ENCODE measurements at regions not wholly inside any gene's neighbourhood (a gene's known extent, or its start where the extent isn't known, plus 50 kb on each side); places are given as distances from the start of the nearest gene placed in this dataset.

DNA sequence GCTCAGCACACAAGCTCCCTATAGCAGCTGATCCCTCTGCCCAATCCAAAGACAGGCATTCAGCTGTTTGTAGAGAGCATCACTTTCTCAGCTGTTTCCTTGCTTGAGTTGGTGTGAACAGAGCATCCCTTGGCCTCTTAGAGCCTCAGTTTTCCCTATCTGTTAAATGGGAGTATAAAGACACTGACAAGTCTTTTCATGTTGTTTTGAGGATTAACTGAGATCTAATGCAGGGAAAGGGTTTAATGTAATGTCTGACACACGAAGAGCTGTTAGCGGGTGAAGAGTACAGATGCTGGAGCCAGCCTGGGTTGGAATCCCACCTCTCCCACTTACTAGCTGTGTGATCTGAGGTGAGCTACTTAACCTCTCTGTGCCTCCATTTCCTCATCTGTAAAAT, 149.5 kb downstream of the PHETA1 start:
- TF ChIP-seq EGR1 (IDR thresholded peaks at IDR 0.05) (no peak), TCF12 (IDR thresholded peaks at IDR 0.05; ENCODE audit: low read depth) (no peak), CEBPB (IDR thresholded peaks at IDR 0.05) (no peak), FOXM1 (IDR thresholded peaks at IDR 0.05; ENCODE audit: borderline replicate concordance, low read depth) (no peak), TAF1 (IDR thresholded peaks at IDR 0.05; ENCODE audit: low read depth) (no peak), EP300 (IDR thresholded peaks at IDR 0.05; ENCODE audit: borderline replicate concordance) (no peak), RAD21 (IDR thresholded peaks at IDR 0.05; ENCODE audit: low read depth) (no peak), YY1 (IDR thresholded peaks at IDR 0.05; ENCODE audit: low read depth) (no peak), NFIC (IDR thresholded peaks at IDR 0.05) (no peak), CREB1 (IDR thresholded peaks at IDR 0.05; ENCODE audit: low read depth) (no peak), TEAD4 (IDR thresholded peaks at IDR 0.05) (no peak), ZBTB7A (IDR thresholded peaks at IDR 0.05; ENCODE audit: low read depth) (no peak)
- TF ChIP-seq, protein P1, sequence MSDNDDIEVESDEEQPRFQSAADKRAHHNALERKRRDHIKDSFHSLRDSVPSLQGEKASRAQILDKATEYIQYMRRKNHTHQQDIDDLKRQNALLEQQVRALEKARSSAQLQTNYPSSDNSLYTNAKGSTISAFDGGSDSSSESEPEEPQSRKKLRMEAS (IDR thresholded peaks at IDR 0.05), result no peak
- TF ChIP-seq, protein P2, sequence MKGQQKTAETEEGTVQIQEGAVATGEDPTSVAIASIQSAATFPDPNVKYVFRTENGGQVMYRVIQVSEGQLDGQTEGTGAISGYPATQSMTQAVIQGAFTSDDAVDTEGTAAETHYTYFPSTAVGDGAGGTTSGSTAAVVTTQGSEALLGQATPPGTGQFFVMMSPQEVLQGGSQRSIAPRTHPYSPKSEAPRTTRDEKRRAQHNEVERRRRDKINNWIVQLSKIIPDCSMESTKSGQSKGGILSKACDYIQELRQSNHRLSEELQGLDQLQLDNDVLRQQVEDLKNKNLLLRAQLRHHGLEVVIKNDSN (IDR thresholded peaks at IDR 0.05), result no peak
- TF ChIP-seq, protein P3, sequence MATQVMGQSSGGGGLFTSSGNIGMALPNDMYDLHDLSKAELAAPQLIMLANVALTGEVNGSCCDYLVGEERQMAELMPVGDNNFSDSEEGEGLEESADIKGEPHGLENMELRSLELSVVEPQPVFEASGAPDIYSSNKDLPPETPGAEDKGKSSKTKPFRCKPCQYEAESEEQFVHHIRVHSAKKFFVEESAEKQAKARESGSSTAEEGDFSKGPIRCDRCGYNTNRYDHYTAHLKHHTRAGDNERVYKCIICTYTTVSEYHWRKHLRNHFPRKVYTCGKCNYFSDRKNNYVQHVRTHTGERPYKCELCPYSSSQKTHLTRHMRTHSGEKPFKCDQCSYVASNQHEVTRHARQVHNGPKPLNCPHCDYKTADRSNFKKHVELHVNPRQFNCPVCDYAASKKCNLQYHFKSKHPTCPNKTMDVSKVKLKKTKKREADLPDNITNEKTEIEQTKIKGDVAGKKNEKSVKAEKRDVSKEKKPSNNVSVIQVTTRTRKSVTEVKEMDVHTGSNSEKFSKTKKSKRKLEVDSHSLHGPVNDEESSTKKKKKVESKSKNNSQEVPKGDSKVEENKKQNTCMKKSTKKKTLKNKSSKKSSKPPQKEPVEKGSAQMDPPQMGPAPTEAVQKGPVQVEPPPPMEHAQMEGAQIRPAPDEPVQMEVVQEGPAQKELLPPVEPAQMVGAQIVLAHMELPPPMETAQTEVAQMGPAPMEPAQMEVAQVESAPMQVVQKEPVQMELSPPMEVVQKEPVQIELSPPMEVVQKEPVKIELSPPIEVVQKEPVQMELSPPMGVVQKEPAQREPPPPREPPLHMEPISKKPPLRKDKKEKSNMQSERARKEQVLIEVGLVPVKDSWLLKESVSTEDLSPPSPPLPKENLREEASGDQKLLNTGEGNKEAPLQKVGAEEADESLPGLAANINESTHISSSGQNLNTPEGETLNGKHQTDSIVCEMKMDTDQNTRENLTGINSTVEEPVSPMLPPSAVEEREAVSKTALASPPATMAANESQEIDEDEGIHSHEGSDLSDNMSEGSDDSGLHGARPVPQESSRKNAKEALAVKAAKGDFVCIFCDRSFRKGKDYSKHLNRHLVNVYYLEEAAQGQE (IDR thresholded peaks at IDR 0.05; ENCODE audit: low read depth), result no peak

DNA sequence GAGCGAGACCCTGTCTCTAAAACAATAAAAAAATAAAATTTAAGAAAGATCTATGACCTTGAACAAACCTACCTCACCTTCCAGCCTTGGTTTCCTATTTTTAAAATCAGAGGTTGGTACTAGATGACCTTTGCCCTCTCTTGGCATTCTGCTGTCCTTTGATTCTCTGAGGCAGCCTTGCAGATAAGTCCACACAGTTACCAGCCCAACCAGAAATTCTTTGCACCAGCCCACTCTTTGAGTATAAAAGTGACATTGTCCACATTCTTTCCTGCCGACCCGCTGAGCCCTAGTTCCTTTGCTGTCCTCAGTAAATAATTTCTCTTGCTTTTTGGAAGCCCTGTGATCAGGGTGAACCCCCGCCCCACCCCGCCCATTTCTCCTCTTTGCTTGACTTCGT, 150.4 kb downstream of the PHETA1 start:
- no peak for TF ChIP-seq NFIC (IDR thresholded peaks at IDR 0.05)
- TF ChIP-seq CREB1 (IDR thresholded peaks at IDR 0.05; ENCODE audit: low read depth), result no peak
- TF ChIP-seq, protein P3 (IDR thresholded peaks at IDR 0.05; ENCODE audit: low read depth), result no peak
- TF ChIP-seq, protein P1 (IDR thresholded peaks at IDR 0.05), result no peak
- TF ChIP-seq FOXM1 (IDR thresholded peaks at IDR 0.05; ENCODE audit: borderline replicate concordance, low read depth), result no peak
- no peak for TF ChIP-seq CEBPB (IDR thresholded peaks at IDR 0.05)
- TF ChIP-seq TCF12 (IDR thresholded peaks at IDR 0.05; ENCODE audit: low read depth), result no peak
- TF ChIP-seq RAD21 (IDR thresholded peaks at IDR 0.05; ENCODE audit: low read depth), result no peak

DNA sequence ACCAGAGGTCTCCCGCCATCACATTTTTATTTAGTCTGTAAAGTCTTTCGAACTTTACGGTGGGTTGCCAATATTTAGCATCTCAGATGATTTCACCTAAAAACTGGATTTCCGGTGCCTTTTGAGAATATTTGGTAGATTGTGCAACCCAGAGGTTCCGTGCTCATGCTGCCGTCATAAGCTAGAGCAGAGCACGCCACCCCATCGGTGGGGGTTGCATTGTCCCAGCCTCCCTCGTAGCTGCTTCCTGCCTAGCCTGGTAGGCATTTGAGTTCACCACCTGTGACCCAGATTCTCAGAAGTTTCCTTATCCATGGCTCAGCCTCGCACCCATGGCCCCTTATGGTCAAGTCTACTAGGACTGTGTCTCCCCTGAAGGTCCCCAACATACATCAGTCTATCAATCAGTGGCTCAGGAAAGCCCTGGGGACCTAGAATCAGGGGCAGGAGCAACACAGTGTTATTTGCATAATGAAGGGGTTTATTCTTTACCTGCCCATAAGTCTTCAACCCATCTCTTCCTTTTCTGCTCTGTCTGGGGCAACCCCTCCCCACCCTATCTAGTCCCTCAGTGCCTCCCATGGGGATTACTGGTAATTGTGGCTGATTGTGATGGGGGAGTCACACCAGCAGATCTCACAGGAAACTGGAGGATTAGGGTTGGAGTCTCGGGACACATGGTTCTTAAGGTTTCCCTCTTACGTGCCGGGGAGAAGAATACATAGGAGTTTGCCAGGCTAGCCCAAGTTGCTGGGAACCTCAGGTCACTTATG, 152.3 kb downstream of the PHETA1 start:
- TF ChIP-seq CEBPB (IDR thresholded peaks at IDR 0.05) (no peak), RAD21 (IDR thresholded peaks at IDR 0.05; ENCODE audit: low read depth) (no peak), TCF12 (IDR thresholded peaks at IDR 0.05; ENCODE audit: low read depth) (no peak), FOXM1 (IDR thresholded peaks at IDR 0.05; ENCODE audit: borderline replicate concordance, low read depth) (no peak), EGR1 (IDR thresholded peaks at IDR 0.05) (no peak), ZBTB7A (IDR thresholded peaks at IDR 0.05; ENCODE audit: low read depth) (no peak), CREB1 (IDR thresholded peaks at IDR 0.05; ENCODE audit: low read depth) (no peak), TAF1 (IDR thresholded peaks at IDR 0.05; ENCODE audit: low read depth) (no peak)
- TF ChIP-seq, protein P2 (IDR thresholded peaks at IDR 0.05), result no peak
- TF ChIP-seq, protein P1 (IDR thresholded peaks at IDR 0.05), result no peak

DNA sequence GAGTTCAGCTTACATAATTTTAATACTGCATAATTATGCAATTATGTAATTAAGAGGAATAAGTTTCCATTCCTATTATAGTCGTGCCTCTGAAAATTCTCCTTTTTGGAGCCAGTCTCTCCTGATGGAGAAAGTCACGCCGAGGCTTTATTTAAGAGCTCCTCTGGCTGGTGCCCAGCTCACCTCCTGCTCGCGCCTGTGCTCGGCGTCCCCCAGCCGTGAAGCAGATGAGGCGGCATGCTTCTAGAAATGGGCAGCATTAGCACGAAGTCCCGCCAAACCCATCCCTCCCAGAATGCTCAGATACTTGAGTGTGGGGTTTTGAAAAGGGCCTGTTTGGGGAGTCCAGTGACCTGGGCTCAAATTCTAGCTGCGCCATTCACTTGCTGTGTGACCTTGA, 153.0 kb downstream of the PHETA1 start:
- no peak for TF ChIP-seq ZBTB7A (IDR thresholded peaks at IDR 0.05; ENCODE audit: low read depth)
- TF ChIP-seq YY1 (IDR thresholded peaks at IDR 0.05; ENCODE audit: low read depth), result no peak

DNA sequence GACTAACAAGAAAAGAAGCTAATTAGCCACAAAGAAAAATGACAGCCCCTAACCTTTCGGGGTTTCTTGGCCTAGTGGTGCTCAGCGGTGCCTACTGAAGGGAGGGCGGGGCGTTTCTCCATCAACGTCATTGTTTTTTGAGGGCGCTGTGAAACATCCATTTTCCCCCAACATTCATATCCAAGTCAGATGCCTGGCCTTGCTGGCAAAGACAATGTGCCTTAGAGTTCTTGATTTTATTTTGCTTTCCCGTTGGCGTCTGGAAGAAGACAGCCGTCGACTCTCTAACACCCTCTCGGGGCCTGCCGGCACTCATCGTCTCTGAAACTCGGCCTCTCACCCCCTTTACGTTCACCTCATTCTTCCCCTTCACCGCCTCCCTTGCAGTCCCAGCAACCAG, 154.5 kb downstream of the PHETA1 start:
- TF ChIP-seq TEAD4 (IDR thresholded peaks at IDR 0.05), result no peak
- TF ChIP-seq NFIC (IDR thresholded peaks at IDR 0.05), result no peak
- no peak for TF ChIP-seq ZBTB7A (IDR thresholded peaks at IDR 0.05; ENCODE audit: low read depth)
- TF ChIP-seq EP300 (IDR thresholded peaks at IDR 0.05; ENCODE audit: borderline replicate concordance), result no peak
- TF ChIP-seq RAD21 (IDR thresholded peaks at IDR 0.05; ENCODE audit: low read depth), result no peak
- TF ChIP-seq, protein P2 (IDR thresholded peaks at IDR 0.05), result no peak
- no peak for TF ChIP-seq YY1 (IDR thresholded peaks at IDR 0.05; ENCODE audit: low read depth)

Data from Ishikawa (cell line).